COLO668 (cell line): ENCODE measurements at regions not wholly inside any gene's neighbourhood (a gene's known extent, or its start where the extent isn't known, plus 50 kb on each side); places are given as distances from the start of the nearest gene placed in this dataset.

Experiments
- DNase-seq: peaks from one replicate; lab custom pipeline; 2025; ENCODE audit not compliant: unreplicated experiment; lab: John Stamatoyannopoulos, UW

- DNase-seq: no peak
Measured at GRCh38 chr13:72536714-72537394, 190.6 kb downstream of the MZT1 start.

GRCh38 chr13:72534951-72535640 lies 192.3 kb downstream of the MZT1 start:
- no peak for DNase-seq

GRCh38 chr13:72530471-72530870 lies 197.0 kb downstream of the MZT1 start:
- no peak for DNase-seq

- no peak for DNase-seq
Measured at GRCh38 chr13:72527333-72527732, 200.1 kb downstream of the MZT1 start.

- no peak for DNase-seq
Measured at GRCh38 chr13:72523593-72523992, 203.8 kb downstream of the MZT1 start.

GRCh38 chr13:72523049-72523448 lies 204.4 kb downstream of the MZT1 start:
- DNase-seq: no peak

GRCh38 chr13:72521940-72522661 lies 205.3 kb downstream of the MZT1 start:
- no peak for DNase-seq

- DNase-seq: no peak
Measured at GRCh38 chr13:72514146-72514545, 213.3 kb downstream of the MZT1 start.

- DNase-seq: no peak
Measured at GRCh38 chr13:72508392-72508791, 219.0 kb downstream of the MZT1 start.

- no peak for DNase-seq
Measured at GRCh38 chr13:72507416-72508199, 219.8 kb downstream of the MZT1 start.

- DNase-seq: no peak
Measured at GRCh38 chr13:72506706-72507105, 220.7 kb downstream of the MZT1 start.

- no peak for DNase-seq
Measured at GRCh38 chr13:72505376-72505775, 222.1 kb downstream of the MZT1 start.

- DNase-seq: no peak
Measured at GRCh38 chr13:72504131-72504841, 223.1 kb downstream of the MZT1 start.

- no peak for DNase-seq
Measured at GRCh38 chr13:72500851-72501250, 226.6 kb downstream of the MZT1 start.

- no peak for DNase-seq
Measured at GRCh38 chr13:72495681-72496080, 231.7 kb downstream of the MZT1 start.

GRCh38 chr13:72489751-72490150 lies 237.7 kb downstream of the MZT1 start:
- DNase-seq: no peak

GRCh38 chr13:72473321-72473720 lies 254.1 kb downstream of the MZT1 start:
- no peak for DNase-seq

GRCh38 chr13:72469906-72470305 lies 257.5 kb downstream of the MZT1 start:
- DNase-seq: no peak

- DNase-seq: no peak
Measured at GRCh38 chr13:72463561-72463960, 263.9 kb downstream of the MZT1 start.

GRCh38 chr13:72462726-72463125 lies 264.7 kb downstream of the MZT1 start:
- DNase-seq: no peak

GRCh38 chr13:72462166-72462565 lies 265.3 kb downstream of the MZT1 start:
- DNase-seq: no peak
